ENCODE measurements at regions not wholly inside any gene's neighbourhood (a gene's known extent, or its start where the extent isn't known, plus 50 kb on each side); places are given as distances from the start of the nearest gene placed in this dataset.

DNA sequence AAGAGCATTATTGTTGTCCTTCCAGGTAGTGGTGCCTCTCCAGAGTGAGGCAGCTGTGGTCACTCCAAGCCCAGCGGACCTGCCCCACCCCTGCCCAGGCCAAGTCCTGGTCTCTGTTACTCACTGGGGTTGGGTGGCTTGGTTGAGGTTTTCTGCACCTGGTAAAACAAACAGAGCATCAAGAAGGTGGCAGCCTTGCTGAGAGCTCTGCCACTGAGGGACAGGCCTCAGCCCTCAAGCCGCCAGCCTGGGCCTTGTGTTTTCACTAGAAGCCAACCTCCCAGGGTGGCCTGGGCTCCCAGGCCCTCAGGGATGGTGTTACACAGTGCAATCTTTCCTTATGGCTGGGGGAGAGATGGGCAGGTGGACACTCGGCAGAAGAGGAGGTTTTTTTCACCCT lies 182.7 kb downstream of the BCOR start:
- intact Hi-C loops (cut with DNase I), result no loop called here
- H3K27me3 ChIP-seq (ENCODE audit: low read depth), result no peaks in the 10 kb centered on the region
- ATAC-seq (no peak), DNase-seq (no peak)
- TF ChIP-seq, protein P1, sequence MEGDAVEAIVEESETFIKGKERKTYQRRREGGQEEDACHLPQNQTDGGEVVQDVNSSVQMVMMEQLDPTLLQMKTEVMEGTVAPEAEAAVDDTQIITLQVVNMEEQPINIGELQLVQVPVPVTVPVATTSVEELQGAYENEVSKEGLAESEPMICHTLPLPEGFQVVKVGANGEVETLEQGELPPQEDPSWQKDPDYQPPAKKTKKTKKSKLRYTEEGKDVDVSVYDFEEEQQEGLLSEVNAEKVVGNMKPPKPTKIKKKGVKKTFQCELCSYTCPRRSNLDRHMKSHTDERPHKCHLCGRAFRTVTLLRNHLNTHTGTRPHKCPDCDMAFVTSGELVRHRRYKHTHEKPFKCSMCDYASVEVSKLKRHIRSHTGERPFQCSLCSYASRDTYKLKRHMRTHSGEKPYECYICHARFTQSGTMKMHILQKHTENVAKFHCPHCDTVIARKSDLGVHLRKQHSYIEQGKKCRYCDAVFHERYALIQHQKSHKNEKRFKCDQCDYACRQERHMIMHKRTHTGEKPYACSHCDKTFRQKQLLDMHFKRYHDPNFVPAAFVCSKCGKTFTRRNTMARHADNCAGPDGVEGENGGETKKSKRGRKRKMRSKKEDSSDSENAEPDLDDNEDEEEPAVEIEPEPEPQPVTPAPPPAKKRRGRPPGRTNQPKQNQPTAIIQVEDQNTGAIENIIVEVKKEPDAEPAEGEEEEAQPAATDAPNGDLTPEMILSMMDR (IDR thresholded peaks at IDR 0.05), result no peak
- H3K27ac ChIP-seq, result no peak overlapping the region
- no peaks in the 10 kb centered on the region for H3K4me1 ChIP-seq
- no peaks in the 10 kb centered on the region for H3K9me3 ChIP-seq
- no peaks in the 10 kb centered on the region for H3K36me3 ChIP-seq
- no peak overlapping the region for H3K4me3 ChIP-seq

DNA sequence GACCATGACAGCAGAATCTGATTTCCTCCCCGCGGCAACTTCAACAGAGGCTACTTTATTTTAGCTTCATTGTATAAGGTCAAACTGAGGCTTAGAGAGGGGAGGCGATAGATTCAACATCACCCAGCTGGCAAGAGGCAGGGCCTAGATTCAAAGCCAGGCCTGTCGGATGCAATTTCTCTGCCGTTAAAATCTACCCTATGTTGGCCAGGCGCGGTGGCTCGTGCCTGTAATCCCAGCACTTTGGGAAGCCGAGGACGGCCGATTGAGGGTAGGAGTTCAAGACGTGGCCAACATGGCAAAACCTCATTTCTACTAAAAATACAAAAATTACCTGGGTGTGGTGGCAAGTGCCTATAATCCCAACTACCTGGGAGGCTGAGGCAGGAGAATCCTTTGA lies 182.2 kb downstream of the BCOR start:
- Histone ChIP-seq H3K4me3 (no peak overlapping the region), H3K4me1 (no peaks in the 10 kb centered on the region), H3K36me3 (no peaks in the 10 kb centered on the region), H3K27me3 (ENCODE audit: low read depth) (no peaks in the 10 kb centered on the region), H3K27ac (no peak overlapping the region), H3K9me3 (no peaks in the 10 kb centered on the region)
- TF ChIP-seq, protein P1 (IDR thresholded peaks at IDR 0.05), result no peak
- ATAC-seq, result no peak
- no peak for DNase-seq
- intact Hi-C loops (cut with DNase I), result no loop called here

DNA sequence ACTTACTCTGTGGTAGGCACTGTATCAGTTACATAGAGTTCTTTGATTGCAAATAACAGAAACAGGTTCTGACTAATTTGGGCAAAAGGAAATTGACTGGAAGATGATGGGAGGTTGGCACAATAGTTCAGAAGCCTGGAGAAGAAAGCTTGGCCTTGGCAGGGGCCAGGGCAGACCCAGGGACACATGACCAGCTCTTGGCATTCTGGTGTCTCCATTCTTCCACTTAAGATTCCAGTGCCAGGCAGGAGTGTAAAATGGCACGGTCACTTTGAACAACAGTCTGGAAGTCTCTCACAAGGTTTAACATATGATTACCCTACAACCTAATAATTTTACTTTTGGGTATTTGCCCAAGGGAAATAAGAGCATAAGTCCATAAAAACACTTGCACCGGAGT lies 175.9 kb downstream of the BCOR start:
- ATAC-seq (no peak), DNase-seq (no peak)
- no peak overlapping the region for H3K4me3 ChIP-seq
- no peak overlapping the region for H3K27ac ChIP-seq
- no peaks in the 10 kb centered on the region for H3K9me3 ChIP-seq
- no peaks in the 10 kb centered on the region for H3K27me3 ChIP-seq (ENCODE audit: low read depth)
- H3K4me1 ChIP-seq, result no peaks in the 10 kb centered on the region
- H3K36me3 ChIP-seq, result no peaks in the 10 kb centered on the region
- intact Hi-C loops (cut with DNase I), result no loop called here
- TF ChIP-seq, protein P1 (IDR thresholded peaks at IDR 0.05), result no peak

DNA sequence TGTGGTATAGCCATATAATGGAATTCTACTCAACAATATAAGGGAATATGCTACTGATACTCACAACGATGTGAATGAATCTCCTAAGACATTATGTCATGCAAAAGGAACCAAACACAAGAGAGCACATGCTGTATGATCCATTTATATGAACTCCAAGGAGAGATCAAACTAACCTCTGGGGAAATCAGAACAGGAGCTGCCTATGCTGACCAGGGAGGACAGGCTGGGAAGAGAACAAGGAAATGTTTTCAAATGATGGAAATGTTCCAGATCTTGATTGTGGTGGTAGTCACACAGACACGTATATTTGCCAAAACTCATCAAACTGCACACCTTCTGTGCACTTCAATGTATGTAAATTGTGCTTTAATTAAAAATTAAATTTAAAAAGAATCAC lies 175.3 kb downstream of the BCOR start:
- no peaks in the 10 kb centered on the region for H3K36me3 ChIP-seq
- DNase-seq (no peak), ATAC-seq (no peak)
- H3K4me1 ChIP-seq, result no peaks in the 10 kb centered on the region
- TF ChIP-seq, protein P1 (IDR thresholded peaks at IDR 0.05), result no peak
- H3K27ac ChIP-seq, result no peak overlapping the region
- no peaks in the 10 kb centered on the region for H3K27me3 ChIP-seq (ENCODE audit: low read depth)
- H3K9me3 ChIP-seq, result no peaks in the 10 kb centered on the region
- H3K4me3 ChIP-seq, result no peak overlapping the region
- intact Hi-C loops (cut with DNase I), result no loop called here

DNA sequence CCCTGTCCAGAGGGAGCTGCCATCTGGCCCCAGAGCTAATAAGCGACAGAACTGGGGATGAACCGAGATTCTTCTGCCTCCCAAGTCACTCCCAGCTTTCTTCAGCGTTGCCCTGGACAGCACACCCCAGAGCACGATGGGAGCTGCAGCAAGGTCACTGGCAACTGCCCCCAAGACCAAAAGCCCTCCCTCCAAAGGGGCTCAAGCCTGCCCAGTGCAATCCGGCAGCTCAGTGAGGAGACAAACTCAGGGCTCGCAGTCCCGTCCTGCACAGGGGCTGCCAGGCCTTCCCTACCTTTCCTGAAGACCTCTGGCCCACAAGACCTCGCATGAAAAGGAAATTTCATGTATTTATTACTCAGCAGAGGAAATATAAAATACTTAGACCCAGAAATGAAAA lies 174.8 kb downstream of the BCOR start:
- H3K27me3 ChIP-seq (ENCODE audit: low read depth), result no peaks in the 10 kb centered on the region
- H3K4me3 ChIP-seq, result no peak overlapping the region
- H3K4me1 ChIP-seq, result no peaks in the 10 kb centered on the region
- DNase-seq, result no peak
- no peaks in the 10 kb centered on the region for H3K9me3 ChIP-seq
- ATAC-seq, result no peak
- no peaks in the 10 kb centered on the region for H3K36me3 ChIP-seq
- TF ChIP-seq, protein P1 (IDR thresholded peaks at IDR 0.05), result no peak
- intact Hi-C loops (cut with DNase I), result no loop called here
- H3K27ac ChIP-seq, result no peak overlapping the region

DNA sequence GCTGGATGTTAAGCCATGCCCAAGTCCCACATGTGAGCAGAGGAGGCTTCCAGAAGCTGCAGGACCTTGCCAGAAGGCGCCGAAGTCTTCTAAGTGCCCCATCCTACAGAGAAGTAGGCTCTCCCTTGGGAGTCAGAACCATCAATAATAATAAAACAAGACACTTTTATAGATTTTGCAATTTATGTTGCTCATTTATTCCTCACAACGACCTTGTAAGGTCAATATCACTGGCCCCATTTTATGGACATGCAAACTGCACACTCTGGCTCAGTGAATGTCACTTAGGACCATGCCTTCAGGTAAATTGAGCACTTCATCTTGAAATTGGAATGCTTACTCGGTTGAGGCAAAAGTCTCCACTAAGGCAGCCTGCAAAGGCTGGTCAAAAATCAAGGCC lies 170.4 kb downstream of the BCOR start:
- Histone ChIP-seq H3K4me3 (no peak overlapping the region), H3K27ac (no peak overlapping the region), H3K9me3 (no peaks in the 10 kb centered on the region), H3K36me3 (no peaks in the 10 kb centered on the region), H3K27me3 (ENCODE audit: low read depth) (no peaks in the 10 kb centered on the region), H3K4me1 (peaks cover 5% of the 10 kb centered on the region)
- TF ChIP-seq, protein P1 (IDR thresholded peaks at IDR 0.05), result no peak
- no peak for ATAC-seq
- intact Hi-C loops (cut with DNase I), result no loop called here
- DNase-seq, result no peak

Data from lower lobe of right lung (tissue), 2 donors.